ENCODE measurements at regions not wholly inside any gene's neighbourhood (a gene's known extent, or its start where the extent isn't known, plus 50 kb on each side); places are given as distances from the start of the nearest gene placed in this dataset.

DNA sequence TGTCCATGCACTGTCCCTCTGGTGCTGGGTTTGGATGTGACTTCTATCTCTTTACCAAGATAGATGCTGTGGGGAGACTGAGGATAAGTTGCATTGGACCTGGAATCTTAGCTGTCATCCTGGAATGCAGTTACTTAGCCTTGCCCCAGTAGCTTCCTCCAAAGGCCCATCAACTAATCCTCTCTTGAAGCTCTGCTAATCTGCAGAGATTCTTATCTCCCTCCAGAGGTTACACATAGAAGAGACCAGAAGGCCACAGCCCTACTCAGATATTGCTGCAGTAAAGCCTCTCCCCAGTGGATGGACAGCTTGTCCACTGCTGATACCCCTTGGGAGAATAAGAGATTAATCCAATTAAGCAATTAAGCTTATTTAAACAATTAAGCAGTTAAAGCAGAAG is 867.2 kb downstream of the BCL11B start:
- no peak for DNase-seq (ENCODE audit: low read depth)
- H3K4me3 ChIP-seq (ENCODE audit: low read depth, low read length) = no peak overlapping the region
- TF ChIP-seq, protein P1, sequence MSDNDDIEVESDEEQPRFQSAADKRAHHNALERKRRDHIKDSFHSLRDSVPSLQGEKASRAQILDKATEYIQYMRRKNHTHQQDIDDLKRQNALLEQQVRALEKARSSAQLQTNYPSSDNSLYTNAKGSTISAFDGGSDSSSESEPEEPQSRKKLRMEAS (IDR thresholded peaks at IDR 0.05; ENCODE audit: low read depth, low read length) = no peak
- TF ChIP-seq CTCF (IDR thresholded peaks at IDR 0.05; ENCODE audit: low read depth, low read length) = no peak
- TF ChIP-seq MYC (IDR thresholded peaks at IDR 0.05; ENCODE audit: low read depth, low read length) = no peak
- TF ChIP-seq POLR2A (IDR thresholded peaks at IDR 0.05; ENCODE audit: extremely low read depth, insufficient read length) = no peak

GRCh38 chr14:98408024-98408555 is 863.9 kb downstream of the BCL11B start:
- no peak overlapping the region for H3K4me3 ChIP-seq (ENCODE audit: low read depth, low read length)
- DNase-seq (ENCODE audit: low read depth) = no peak
- TF ChIP-seq POLR2A (IDR thresholded peaks at IDR 0.05; ENCODE audit: extremely low read depth, insufficient read length) (no peak), MYC (IDR thresholded peaks at IDR 0.05; ENCODE audit: low read depth, low read length) (no peak), CTCF (IDR thresholded peaks at IDR 0.05; ENCODE audit: low read depth, low read length) (no peak)
- TF ChIP-seq, protein P1 (IDR thresholded peaks at IDR 0.05; ENCODE audit: low read depth, low read length) = no peak

DNA sequence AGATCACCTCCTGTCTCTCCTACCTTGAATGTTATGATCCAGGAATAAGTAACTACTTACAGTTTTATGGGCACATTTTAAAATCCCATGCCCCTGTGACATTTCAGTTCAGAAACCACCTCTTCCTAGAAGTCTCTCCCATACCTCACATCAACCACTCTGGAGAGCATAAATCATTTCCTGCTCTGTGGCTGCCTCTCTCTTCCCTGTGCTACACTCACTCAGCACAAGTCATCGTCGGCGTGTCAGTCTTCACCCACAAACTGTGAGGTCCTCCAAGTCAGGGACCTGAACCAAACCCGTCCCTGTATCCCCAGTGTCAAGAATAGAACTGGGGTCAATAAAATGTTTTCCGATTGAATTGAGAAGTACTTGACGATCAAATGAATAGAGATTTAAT is 863.3 kb downstream of the BCL11B start:
- H3K4me3 ChIP-seq (ENCODE audit: low read depth, low read length) = no peak overlapping the region
- TF ChIP-seq MYC (IDR thresholded peaks at IDR 0.05; ENCODE audit: low read depth, low read length) (no peak), CTCF (IDR thresholded peaks at IDR 0.05; ENCODE audit: low read depth, low read length) (no peak), POLR2A (IDR thresholded peaks at IDR 0.05; ENCODE audit: extremely low read depth, insufficient read length) (no peak)
- TF ChIP-seq, protein P1 (IDR thresholded peaks at IDR 0.05; ENCODE audit: low read depth, low read length) = no peak
- DNase-seq (ENCODE audit: low read depth) = no peak

GRCh38 chr14:98411154-98411553 is 860.8 kb downstream of the BCL11B start:
- DNase-seq (ENCODE audit: low read depth) = no peak
- H3K4me3 ChIP-seq (ENCODE audit: low read depth, low read length) = no peak overlapping the region
- TF ChIP-seq CTCF (IDR thresholded peaks at IDR 0.05; ENCODE audit: low read depth, low read length) = no peak

DNA sequence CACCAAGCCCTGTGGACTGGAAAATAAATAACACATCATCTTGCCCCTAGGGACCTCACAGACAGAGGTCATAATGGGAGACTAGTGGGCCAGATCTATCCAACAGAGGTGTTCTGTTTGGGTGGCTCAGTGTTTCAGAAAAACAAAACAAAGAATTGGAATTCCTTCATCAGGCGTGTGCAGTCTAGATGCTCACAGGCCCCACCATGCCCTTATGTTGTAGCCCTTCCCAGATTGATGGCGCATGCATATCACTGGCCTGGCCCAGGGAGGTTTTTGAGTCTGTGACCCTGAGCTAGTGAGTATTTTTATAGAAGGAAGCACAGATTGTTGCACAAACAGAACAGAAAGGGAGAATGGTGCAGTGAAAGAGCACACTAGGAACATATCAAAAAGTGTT is 859.6 kb downstream of the BCL11B start:
- DNase-seq (ENCODE audit: low read depth) = no peak
- no peak overlapping the region for H3K4me3 ChIP-seq (ENCODE audit: low read depth, low read length)
- TF ChIP-seq POLR2A (IDR thresholded peaks at IDR 0.05; ENCODE audit: extremely low read depth, insufficient read length) = no peak
- TF ChIP-seq, protein P1 (IDR thresholded peaks at IDR 0.05; ENCODE audit: low read depth, low read length) = no peak

- no peak overlapping the region for H3K4me3 ChIP-seq (ENCODE audit: low read depth, low read length)
- no peak for DNase-seq (ENCODE audit: low read depth)
- TF ChIP-seq, protein P1 (IDR thresholded peaks at IDR 0.05; ENCODE audit: low read depth, low read length) = no peak
- TF ChIP-seq CTCF (IDR thresholded peaks at IDR 0.05; ENCODE audit: low read depth, low read length) (no peak), POLR2A (IDR thresholded peaks at IDR 0.05; ENCODE audit: extremely low read depth, insufficient read length) (no peak), MYC (IDR thresholded peaks at IDR 0.05; ENCODE audit: low read depth, low read length) (no peak)
Measured at GRCh38 chr14:98415766-98416165, 856.2 kb downstream of the BCL11B start.

All from NB4 (cell line).